ENCODE measurements at regions not wholly inside any gene's neighbourhood (a gene's known extent, or its start where the extent isn't known, plus 50 kb on each side); places are given as distances from the start of the nearest gene placed in this dataset.

GRCh38 chr21:36208326-36209013 lies 51.8 kb downstream of the DOP1B start:
- TF ChIP-seq FOXA1 (IDR thresholded peaks at IDR 0.05) (no peak), SP1 (IDR thresholded peaks at IDR 0.05) (no peak), ELF4 (IDR thresholded peaks at IDR 0.05) (no peak), TARDBP (IDR thresholded peaks at IDR 0.05) (no peak), ZNF384 (IDR thresholded peaks at IDR 0.05) (no peak), PKNOX1 (IDR thresholded peaks at IDR 0.05) (no peak), BHLHE40 (IDR thresholded peaks at IDR 0.05; ENCODE audit: borderline replicate concordance) (no peak), LEF1 (IDR thresholded peaks at IDR 0.05; ENCODE audit: borderline replicate concordance) (no peak), FOXK2 (IDR thresholded peaks at IDR 0.05) (no peak), NFRKB (IDR thresholded peaks at IDR 0.05) (no peak), ARNT (IDR thresholded peaks at IDR 0.05) (no peak)

Measured in HEK293T (cell line).